H1 (cell line): ENCODE measurements at regions not wholly inside any gene's neighbourhood (a gene's known extent, or its start where the extent isn't known, plus 50 kb on each side); places are given as distances from the start of the nearest gene placed in this dataset.

Experiments used
- BACH1 ChIP-seq: IDR thresholded peaks from 2 replicates; pipeline ENCODE4 v1.6.1; 2012; ENCODE audit warnings: low read length, improper control_type of control experiment
- CHD7 ChIP-seq: fragments of 300-600 bp; sonication (generic); IDR thresholded peaks from 2 replicates; pipeline ENCODE4 v1.7.1; 2012; ENCODE audit warnings: low read length, moderate library complexity, mild to moderate bottlenecking, inconsistent platforms; ENCODE audit not compliant: insufficient replicate concordance
- JUND ChIP-seq: IDR thresholded peaks from 2 replicates; pipeline ENCODE4 v1.6.1; 2011; ENCODE audit warnings: mild to moderate bottlenecking, improper control_type of control experiment, low read length
- KDM1A ChIP-seq: fragments of 200-600, 300-600 bp; sonication (generic); IDR thresholded peaks from 2 replicates; pipeline ENCODE4 v1.7.1; 2016; ENCODE audit warnings: mild to moderate bottlenecking, low read length, borderline replicate concordance
- SAP30 ChIP-seq: fragments of 300-600 bp; sonication (generic); IDR thresholded peaks from 2 replicates; pipeline ENCODE4 v1.7.1; 2012; ENCODE audit warnings: low read length, moderate library complexity, mild to moderate bottlenecking, inconsistent platforms; ENCODE audit not compliant: insufficient read depth, insufficient replicate concordance
- SIRT6 ChIP-seq: IDR thresholded peaks from one replicate; pipeline ENCODE4 v1.7.1; 2012; ENCODE audit warnings: low read length, inconsistent platforms

- TF ChIP-seq CHD7 (no peak), BACH1 (no peak), SAP30 (no peak), KDM1A (no peak), SIRT6 (no peak), JUND (no peak)
Measured at GRCh38 chr1:87683196-87683956, 354.7 kb downstream of the LMO4 start (continued).
